GM23248 (cell line): ENCODE measurements at regions not wholly inside any gene's neighbourhood (a gene's known extent, or its start where the extent isn't known, plus 50 kb on each side); places are given as distances from the start of the nearest gene placed in this dataset.
"Not testable (repeated sequence)": the region's sequence is repeated elsewhere in the genome, so short reads cannot be mapped to it uniquely, and the experiment has no call there.

Experiments used
- DNase-seq: peaks from one replicate; pipeline ENCODE4 v3.0.0-alpha.2; 2015
- H2AFZ ChIP-seq: fragments of 200-600 bp; sonication (generic); 2 replicates; pipeline ENCODE4 v1.6.1; 2016; ENCODE audit warnings: antibody characterized with exemption
- H3F3A ChIP-seq: fragments of 200-600 bp; sonication (generic); 2 replicates; pipeline ENCODE4 v1.6.1; 2016; ENCODE audit warnings: mild to moderate bottlenecking, antibody characterized with exemption, mixed run types; ENCODE audit not compliant: insufficient read depth
- H3K27ac ChIP-seq: fragments of 200-600 bp; sonication (generic); 2 replicates; pipeline ENCODE4 v1.5.1; 2016; ENCODE audit warnings: mild to moderate bottlenecking
- H3K27me3 ChIP-seq: fragments of 200-600 bp; sonication (generic); replicated peaks from 2 replicates; pipeline ENCODE4 v1.6.1; 2016; ENCODE audit warnings: mild to moderate bottlenecking; ENCODE audit not compliant: insufficient read depth
- H3K36me3 ChIP-seq: fragments of 200-600 bp; sonication (generic); 2 replicates; pipeline ENCODE4 v1.6.1; 2016; ENCODE audit warnings: low read depth, mild to moderate bottlenecking
- H3K4me1 ChIP-seq: fragments of 200-600 bp; sonication (generic); 2 replicates; pipeline ENCODE4 v1.6.1; 2016; ENCODE audit warnings: mild to moderate bottlenecking; ENCODE audit not compliant: insufficient read depth
- H3K4me2 ChIP-seq: fragments of 200-600 bp; sonication (generic); one replicate; pipeline ENCODE4 v1.6.1; 2016; ENCODE audit warnings: mild to moderate bottlenecking; ENCODE audit not compliant: unreplicated experiment
- H3K4me3 ChIP-seq: fragments of 200-600 bp; sonication (generic); 2 replicates; pipeline ENCODE4 v1.5.1; 2016; ENCODE audit warnings: mild to moderate bottlenecking
- H3K79me2 ChIP-seq: fragments of 200-600 bp; sonication (generic); 2 replicates; pipeline ENCODE4 v1.6.1; 2016; ENCODE audit warnings: mild to moderate bottlenecking; ENCODE audit not compliant: insufficient read depth
- H3K9ac ChIP-seq: fragments of 200-600 bp; sonication (generic); 2 replicates; pipeline ENCODE4 v1.6.1; 2016; ENCODE audit warnings: mild to moderate bottlenecking
- H3K9me2 ChIP-seq: fragments of 200-600 bp; sonication (generic); 2 replicates; pipeline ENCODE4 v1.6.1; 2016; ENCODE audit warnings: mixed run types, mild to moderate bottlenecking, moderate library complexity; ENCODE audit not compliant: insufficient read depth
- H3K9me3 ChIP-seq: fragments of 200-600 bp; sonication (generic); one replicate; pipeline ENCODE4 v1.6.1; 2017; ENCODE audit warnings: low read depth
- H4K20me1 ChIP-seq: fragments of 200-600 bp; sonication (generic); 2 replicates; pipeline ENCODE4 v1.6.0; 2016; ENCODE audit not compliant: insufficient read depth
- EZH2 ChIP-seq: fragments of 200-600 bp; sonication (generic); IDR thresholded peaks from 2 replicates; pipeline ENCODE4 v1.6.1; 2018; ENCODE audit warnings: antibody characterized with exemption, mild to moderate bottlenecking; ENCODE audit not compliant: insufficient read depth, poor library complexity, severe bottlenecking
- EZH2phosphoT487 ChIP-seq: fragments of 200-600 bp; sonication (generic); IDR thresholded peaks from 2 replicates; pipeline ENCODE4 v1.6.1; 2018; ENCODE audit warnings: antibody characterized with exemption, moderate library complexity, mild to moderate bottlenecking, low read depth; ENCODE audit not compliant: insufficient read depth
- WGBS, 2 experiments: methylation state at CpG; one replicate each; pipeline ENCODE4 v1.1.6; 2015 to 2017; ENCODE audit warnings: low lambda C conversion rate in 2 of 2, low coverage in 1 of 2; ENCODE audit errors: missing lambda C conversion rate in 2 of 2; 5-methylcytosine and 5-hydroxymethylcytosine counted together
- in situ Hi-C: fragments of 300-500 bp; cut with MboI; formaldehyde crosslinking; loops from 2 replicates; pipeline ENCODE4 v1.15.0; 2020

GRCh38 chr7:63054191-63054661 is 944.4 kb upstream of the ZNF722 start:
- Histone ChIP-seq H2AFZ (no peak overlapping the region), H4K20me1 (no peaks in the 10 kb centered on the region), H3K9me3 (no peaks in the 10 kb centered on the region), H3K4me2 (no peak overlapping the region), H3K36me3 (no peaks in the 10 kb centered on the region), H3K4me1 (no peaks in the 10 kb centered on the region), H3K4me3 (no peak overlapping the region), H3K27ac (no peak overlapping the region), H3K27me3 (no peaks in the 10 kb centered on the region), H3K9me2 (no peaks in the 10 kb centered on the region), H3K9ac (no peak overlapping the region), H3F3A (no peaks in the 10 kb centered on the region), H3K79me2 (no peaks in the 10 kb centered on the region)
- in situ Hi-C loops, result no loop called here
- 20 to 33% methylated on average over 36 to 44 of the region's 45 CpGs for WGBS, 2 experiments
- DNase-seq, result peak; percentile 2
- no peak for TF ChIP-seq EZH2phosphoT487
- TF ChIP-seq EZH2, result no peak

GRCh38 chr7:63057265-63057664 is 941.4 kb upstream of the ZNF722 start:
- Histone ChIP-seq H3K36me3 (no peaks in the 10 kb centered on the region), H3K4me3 (no peak overlapping the region), H3K9me3 (no peaks in the 10 kb centered on the region), H3F3A (no peaks in the 10 kb centered on the region), H3K27me3 (no peaks in the 10 kb centered on the region), H3K79me2 (no peaks in the 10 kb centered on the region), H3K9ac (no peak overlapping the region), H4K20me1 (no peaks in the 10 kb centered on the region), H3K9me2 (no peaks in the 10 kb centered on the region), H3K4me2 (no peak overlapping the region), H3K27ac (no peak overlapping the region), H2AFZ (no peak overlapping the region), H3K4me1 (no peaks in the 10 kb centered on the region)
- WGBS, 2 experiments, result 47 to 57% methylated on average over 5 of the region's 5 CpGs
- in situ Hi-C loops, result no loop called here
- TF ChIP-seq EZH2 (no peak), EZH2phosphoT487 (no peak)
- no peak for DNase-seq

- not testable (repeated sequence) for H4K20me1 ChIP-seq, H3K27me3 ChIP-seq, H3K27ac ChIP-seq, H2AFZ ChIP-seq, H3K9me3 ChIP-seq, H3K9me2 ChIP-seq, H3K36me3 ChIP-seq, H3K4me2 ChIP-seq, H3K9ac ChIP-seq, H3K4me3 ChIP-seq, H3F3A ChIP-seq, H3K79me2 ChIP-seq, H3K4me1 ChIP-seq, DNase-seq
- 39 to 42% methylated on average over 9 of the region's 9 CpGs for WGBS, 2 experiments
- in situ Hi-C loops, result loop anchor here (10.0 kb wide), 1 partner anchor 56 kb away; no protein-coding TSS in a partner anchor
These were observed 937.9 kb upstream of the ZNF722 start for GRCh38 chr7:63060701-63061100.

GRCh38 chr7:63065684-63066083 is 933.0 kb upstream of the ZNF722 start:
- H3K36me3 ChIP-seq, result no peaks in the 10 kb centered on the region
- TF ChIP-seq EZH2, result no peak
- TF ChIP-seq EZH2phosphoT487, result no peak
- 6 to 10% methylated on average over 2 of the region's 2 CpGs for WGBS, 2 experiments
- no peaks in the 10 kb centered on the region for H3K9me3 ChIP-seq
- no peaks in the 10 kb centered on the region for H3F3A ChIP-seq
- no peaks in the 10 kb centered on the region for H4K20me1 ChIP-seq
- H3K27ac ChIP-seq, result no peak overlapping the region
- no peaks in the 10 kb centered on the region for H3K27me3 ChIP-seq
- no peaks in the 10 kb centered on the region for H3K4me1 ChIP-seq
- in situ Hi-C loops, result loop anchor here (10.0 kb wide), 1 partner anchor 61 kb away; no protein-coding TSS in a partner anchor
- no peak overlapping the region for H3K4me3 ChIP-seq
- no peak overlapping the region for H3K4me2 ChIP-seq
- no peaks in the 10 kb centered on the region for H3K79me2 ChIP-seq
- H3K9ac ChIP-seq, result no peak overlapping the region
- no peaks in the 10 kb centered on the region for H3K9me2 ChIP-seq
- DNase-seq, result no peak
- H2AFZ ChIP-seq, result no peak overlapping the region

- H3K27me3 ChIP-seq, H3K4me1 ChIP-seq, H3K79me2 ChIP-seq, H3K4me3 ChIP-seq, DNase-seq, H3K9ac ChIP-seq, H3K4me2 ChIP-seq, H3K9me2 ChIP-seq, H3F3A ChIP-seq, H2AFZ ChIP-seq, H4K20me1 ChIP-seq, H3K9me3 ChIP-seq, H3K27ac ChIP-seq, H3K36me3 ChIP-seq: not testable (repeated sequence)
- in situ Hi-C loops, result loop anchor here (10.0 kb wide), 1 partner anchor 61 kb away; no protein-coding TSS in a partner anchor
- 23 to 25% methylated on average over 4 of the region's 4 CpGs for WGBS, 2 experiments
These were observed 932.4 kb upstream of the ZNF722 start for GRCh38 chr7:63066235-63066634.
